Middle frontal gyrus (tissue), 1 donor: ENCODE measurements at regions not wholly inside any gene's neighbourhood (a gene's known extent, or its start where the extent isn't known, plus 50 kb on each side); places are given as distances from the start of the nearest gene placed in this dataset.

ENCODE experiments used
- DNase-seq: peaks from one replicate; pipeline ENCODE4 v3.0.0-alpha.2; 2015; ENCODE audit warnings: low spot score; ENCODE audit errors: extremely low spot score

DNA sequence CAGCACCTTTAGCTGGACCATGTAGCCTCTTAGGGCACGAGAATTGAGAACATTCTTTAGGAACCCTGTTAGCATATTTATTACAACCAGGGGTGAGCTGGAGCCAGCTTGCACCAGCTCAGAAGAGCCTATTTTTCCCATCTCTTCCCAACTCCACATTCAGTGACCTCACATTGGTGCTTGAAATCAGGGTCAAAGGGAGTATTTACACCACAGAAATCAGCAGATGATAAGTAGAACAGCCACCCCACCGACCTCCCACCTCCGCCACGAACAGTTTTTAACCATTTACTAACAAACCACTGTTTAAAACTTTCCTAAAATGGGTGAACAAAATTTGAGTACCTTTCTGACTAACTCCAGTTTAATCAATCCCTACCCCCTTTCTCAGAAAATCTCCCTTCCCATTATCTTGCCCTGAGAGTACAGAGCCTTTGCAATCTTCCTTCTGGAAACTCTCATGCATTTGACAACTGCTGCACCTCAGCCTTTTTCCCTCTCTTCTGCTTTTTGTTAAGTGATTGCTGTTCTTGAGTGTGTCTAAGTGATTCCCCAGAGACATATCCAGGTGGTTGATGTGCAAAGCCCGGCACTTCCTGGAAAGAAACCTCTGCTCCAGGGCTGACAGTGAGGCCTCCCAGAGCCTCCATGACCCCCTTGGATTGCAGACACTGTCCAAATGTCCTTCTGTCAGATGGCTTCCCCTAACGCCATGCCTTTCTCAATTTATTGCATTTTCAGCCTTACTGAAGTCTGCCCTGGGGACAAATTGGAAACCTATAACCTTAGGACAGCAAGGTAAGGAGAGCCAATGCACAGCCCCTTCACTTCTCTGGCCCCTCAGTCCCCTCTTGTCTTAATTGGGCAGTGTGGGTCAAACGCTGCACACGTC is 389.5 kb upstream of the TNP1 start:
- no peak for DNase-seq

DNA sequence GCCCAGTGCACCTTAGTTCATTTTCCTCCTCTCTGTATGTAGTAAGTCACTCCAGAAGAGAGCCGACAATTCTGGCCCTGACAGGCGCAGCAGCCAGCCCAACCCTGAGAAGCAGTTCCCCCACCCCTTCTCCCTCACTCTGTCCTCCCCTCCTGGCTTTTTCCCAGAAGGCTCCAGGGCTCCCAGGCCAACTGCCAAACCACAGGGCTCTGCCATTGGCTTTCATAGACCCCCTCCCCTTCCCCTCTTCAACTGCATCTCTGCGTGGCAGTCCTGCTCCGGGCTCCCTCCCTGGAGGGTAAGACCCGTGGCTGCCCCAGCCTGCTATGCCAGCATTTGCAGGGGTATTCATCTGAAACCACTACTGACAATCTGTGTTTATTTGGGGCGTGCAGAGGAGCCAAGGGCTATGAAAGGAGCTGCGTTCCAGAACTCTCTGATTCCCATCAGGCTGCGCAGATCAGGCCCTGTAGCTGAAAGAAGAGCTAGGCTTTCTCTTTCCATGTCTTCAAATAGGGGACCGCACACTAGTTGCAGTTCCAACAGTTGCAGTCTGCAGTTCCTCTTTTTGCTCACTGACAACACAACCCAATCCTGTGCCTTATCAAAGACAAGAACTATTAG is 388.6 kb upstream of the TNP1 start:
- DNase-seq = peak; percentile 9

DNA sequence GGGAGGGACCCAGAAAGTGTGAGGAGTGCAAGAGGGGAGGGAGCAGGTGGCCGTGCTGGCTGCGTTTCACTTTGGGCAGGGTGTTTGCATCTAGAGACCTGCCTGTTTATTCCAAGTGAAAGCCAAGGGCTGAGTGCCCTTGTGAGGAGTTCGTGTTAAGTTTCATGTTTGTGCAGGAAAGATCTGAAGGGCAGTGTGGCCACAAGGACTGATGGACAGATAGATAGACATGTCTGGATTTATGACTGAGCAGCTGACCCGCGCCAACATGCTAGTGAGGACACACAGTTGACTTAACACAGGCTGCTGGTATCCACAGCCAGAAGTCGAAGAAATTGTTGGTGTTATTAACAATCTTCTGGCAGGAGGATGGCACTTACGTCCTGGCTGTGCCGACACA is 387.6 kb upstream of the TNP1 start:
- no peak for DNase-seq

DNA sequence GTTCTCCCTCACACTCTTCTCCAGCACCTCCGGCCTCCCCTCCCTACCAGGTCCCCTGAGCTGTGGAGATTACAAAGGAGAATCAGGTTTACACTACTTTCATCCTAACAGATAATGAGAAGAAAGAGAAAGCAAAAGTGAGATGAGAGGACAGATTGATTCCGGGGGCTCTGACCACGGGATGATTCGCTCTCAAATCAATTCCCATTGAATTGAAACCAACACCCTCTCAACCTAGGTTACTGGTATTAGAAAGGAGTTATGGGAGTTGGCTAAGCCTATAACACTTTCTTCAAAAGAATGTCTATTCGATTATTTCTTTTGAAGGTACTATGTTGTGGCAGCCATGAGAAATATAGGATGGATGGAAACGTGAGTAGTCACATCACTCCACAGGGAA is 386.2 kb upstream of the TNP1 start:
- DNase-seq = no peak

DNA sequence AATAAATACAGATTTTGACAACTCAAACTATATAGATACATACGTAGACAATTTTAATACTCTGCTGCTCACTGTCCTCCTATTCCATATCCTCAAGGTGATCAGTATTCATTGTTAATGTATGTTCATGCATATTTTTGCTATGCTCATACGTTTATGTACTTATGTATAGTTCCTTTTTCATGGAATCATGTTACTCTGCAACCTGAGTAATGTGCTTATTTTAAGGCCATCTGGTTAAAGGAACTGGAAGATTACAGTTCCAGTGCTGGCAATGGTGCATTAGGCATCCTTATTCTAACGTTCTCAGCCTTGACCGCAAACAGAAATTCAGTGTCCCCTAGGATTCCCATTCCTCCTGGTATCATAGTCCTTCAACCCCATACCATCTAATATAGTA is 385.0 kb upstream of the TNP1 start:
- no peak for DNase-seq

- DNase-seq = no peak
Observed at GRCh38 chr2:217242947-217243346, 383.1 kb upstream of the TNP1 start.

GRCh38 chr2:217231724-217232123 is 371.9 kb upstream of the TNP1 start:
- no peak for DNase-seq

DNA sequence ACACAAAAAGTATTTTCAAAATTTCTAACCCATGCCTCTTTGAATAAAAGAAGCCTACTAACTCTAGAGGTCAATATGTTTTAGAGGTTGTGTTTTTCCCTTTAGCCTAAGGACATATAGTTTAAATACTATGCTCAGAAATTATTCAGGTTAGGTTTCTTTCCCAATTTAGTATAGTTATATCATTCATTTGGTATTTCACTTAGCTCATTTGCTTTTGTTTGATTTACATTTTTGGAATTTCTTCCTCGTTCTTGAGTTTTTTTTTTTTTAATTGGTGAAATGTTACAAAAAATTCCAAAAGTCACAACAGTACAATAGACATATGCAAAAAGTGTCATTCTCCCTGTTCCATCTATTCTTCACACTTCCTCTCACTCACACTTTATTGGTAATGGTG is 371.3 kb upstream of the TNP1 start:
- DNase-seq = no peak

- no peak for DNase-seq
Observed at GRCh38 chr2:217228732-217229131, 368.9 kb upstream of the TNP1 start.

- no peak for DNase-seq
Observed at GRCh38 chr2:217227794-217228193, 367.9 kb upstream of the TNP1 start.

DNA sequence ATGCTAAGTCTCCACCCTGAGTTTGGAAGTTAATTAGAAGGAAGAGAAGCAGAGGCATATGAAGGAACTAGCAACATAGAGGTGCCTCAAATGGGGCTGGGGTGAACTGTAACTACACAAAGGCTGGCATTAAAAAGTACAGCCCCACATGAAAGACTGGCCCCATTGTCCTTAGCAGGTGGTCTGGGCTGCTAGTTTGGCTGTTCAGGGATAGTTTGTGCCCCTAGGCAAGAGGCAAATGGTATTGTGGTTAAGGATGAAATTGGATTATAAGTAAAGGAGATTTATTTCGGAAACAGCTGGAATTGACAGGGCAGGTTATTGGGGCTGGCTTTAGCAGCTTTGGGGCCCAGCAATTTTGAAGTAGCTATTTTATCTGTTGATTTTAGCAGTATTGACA is 365.7 kb upstream of the TNP1 start:
- no peak for DNase-seq

- no peak for DNase-seq
Observed at GRCh38 chr2:217223222-217223930, 363.5 kb upstream of the TNP1 start.

DNA sequence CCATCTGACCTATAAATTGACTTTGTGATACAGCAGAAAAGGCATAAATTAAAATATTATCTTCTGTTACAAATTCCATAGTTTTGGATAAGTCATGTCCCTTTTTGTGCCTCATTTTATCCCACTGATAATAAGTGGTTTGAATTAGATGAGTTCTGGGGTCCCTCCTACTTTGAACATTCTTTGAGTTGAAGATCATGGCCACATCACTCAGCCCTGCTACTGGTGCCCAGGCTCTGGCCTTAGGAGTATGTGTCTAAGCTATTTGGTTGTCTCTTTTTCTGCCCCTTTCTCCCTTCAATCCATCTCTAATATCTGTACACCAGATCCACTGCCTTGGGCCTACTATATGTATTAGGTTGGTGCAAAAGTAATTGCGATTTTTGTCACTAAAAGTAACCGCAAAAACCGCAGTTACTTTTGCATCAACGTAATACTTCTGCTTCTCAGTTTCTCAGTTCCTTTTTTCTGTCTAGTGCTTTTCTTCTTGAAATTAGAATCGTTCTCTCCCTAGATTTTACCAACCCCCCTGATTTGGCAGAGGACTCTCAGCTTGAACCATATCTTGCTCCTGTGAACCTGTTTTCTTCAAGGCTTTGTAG is 362.5 kb upstream of the TNP1 start:
- no peak for DNase-seq

DNA sequence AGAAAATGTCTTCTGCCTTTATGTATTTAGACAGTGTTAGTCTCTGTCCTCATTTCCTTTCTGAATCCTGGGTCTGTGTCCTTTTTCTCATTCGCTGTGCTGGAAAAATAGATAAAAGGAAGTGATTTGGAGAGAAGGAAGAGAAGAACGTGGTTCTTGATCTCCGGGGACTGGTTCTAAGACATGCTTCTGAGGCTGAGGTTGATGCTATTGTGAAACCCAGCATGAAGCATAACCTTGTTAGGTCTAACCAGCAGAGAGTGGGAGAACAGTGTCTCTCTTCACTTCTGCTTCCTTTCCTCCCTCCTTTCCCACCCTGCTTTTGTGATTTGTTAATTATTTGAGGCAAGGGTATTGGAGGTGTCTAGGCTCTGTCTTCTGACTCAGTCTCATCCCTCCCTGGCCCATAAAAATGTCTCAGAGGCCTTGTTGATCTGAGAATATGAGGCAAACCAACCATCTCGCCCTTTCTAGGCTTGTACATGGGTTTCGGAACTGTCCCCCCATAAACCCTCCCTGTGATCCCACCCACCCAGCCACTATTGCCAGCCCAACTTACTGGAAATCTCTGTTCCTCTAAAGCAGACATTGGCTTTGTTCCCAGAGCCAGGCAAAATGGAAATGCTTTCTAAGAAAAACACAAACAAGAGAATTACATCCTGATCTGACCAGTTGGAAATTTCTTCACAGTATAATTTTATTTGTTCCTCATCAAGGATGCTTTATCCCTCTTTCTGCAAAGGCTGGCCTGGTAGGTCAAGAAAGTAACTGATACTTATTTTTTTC is 360.6 kb upstream of the TNP1 start:
- no peak for DNase-seq

- DNase-seq = no peak
Observed at GRCh38 chr2:217219164-217219520, 359.3 kb upstream of the TNP1 start.

DNA sequence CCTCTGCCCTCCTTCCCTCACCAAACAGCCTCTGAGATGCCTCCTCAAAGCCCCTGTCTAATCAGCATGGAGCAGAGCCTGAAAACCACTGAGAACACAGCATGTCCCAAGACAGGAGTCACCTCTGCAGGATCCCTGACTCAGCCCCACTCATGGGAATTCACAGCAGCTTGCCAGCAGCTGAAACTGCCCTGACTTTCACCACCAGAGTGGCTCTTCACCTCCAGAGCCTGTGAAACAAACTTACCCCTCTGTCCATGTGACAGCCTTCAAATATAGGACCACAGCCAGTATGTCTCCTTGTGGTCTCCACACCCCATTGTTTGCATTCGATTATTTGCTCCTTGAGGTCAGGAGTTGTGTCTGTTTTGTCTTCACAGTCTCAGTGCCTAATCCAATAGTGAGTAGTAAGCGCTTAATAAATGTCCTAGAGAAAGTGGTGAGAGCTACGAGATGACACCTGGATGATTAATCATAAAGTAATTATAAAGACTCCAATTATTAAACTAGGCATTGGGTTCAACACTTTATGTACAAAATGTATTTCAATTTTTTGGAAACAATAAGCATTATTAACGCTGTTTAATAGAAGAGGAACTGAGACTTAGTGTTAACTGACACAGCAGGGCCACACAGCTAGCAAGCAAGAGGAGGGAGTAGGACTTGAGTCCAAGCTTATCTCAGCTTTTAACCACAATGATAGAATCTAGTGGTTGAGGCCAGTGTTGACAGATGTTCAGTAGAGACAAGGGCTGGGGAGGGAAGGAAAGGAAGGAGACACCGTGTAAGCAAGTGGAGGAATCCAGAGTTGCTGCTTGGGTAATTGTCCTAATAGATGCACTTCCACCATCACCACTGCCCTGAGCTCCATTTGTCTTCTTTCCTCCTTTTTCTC is 358.7 kb upstream of the TNP1 start:
- no peak for DNase-seq

GRCh38 chr2:217216982-217217381 is 357.1 kb upstream of the TNP1 start:
- DNase-seq = no peak

DNA sequence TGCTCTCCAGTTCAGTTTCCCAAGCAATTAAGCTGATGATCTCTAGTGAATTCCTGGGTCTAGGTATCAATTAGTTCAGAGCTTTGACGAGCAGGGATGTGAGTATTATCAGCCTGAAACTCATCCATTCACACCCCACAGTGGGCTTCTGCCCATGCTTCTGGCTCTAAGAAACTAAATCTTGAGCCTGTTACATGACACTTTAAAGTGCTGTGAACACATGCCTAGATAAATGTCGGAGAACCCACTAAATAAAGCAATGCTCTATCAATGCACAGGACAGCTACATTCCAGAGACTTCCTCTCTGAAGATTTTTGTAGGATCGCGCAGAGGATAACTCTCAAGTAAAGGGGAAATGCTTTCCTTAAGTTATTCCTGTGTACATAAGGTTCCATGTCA is 356.5 kb upstream of the TNP1 start:
- no peak for DNase-seq

DNA sequence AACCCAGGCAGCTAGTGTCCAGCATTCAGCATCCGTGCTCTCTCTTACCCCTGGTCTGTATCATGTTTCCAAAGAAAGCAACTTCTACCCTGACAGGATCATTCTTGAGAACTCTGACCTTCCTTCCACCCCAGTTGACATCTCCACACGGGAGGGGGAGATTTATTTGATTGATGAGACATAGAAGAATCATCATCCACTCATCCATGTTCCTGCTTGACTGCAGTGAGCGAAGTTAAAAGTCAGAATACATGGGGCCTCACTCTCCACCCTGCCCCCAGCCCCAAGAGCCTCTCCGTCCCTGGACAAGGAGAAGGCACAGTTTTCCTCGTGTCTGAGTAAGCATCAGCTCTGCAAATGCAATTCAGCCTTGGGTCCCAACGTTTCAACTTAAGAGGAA is 356.0 kb upstream of the TNP1 start:
- no peak for DNase-seq

GRCh38 chr2:217208867-217209266 is 349.0 kb upstream of the TNP1 start:
- DNase-seq = no peak
